Smooth muscle cell (in vitro differentiated cells): ENCODE measurements at regions not wholly inside any gene's neighbourhood (a gene's known extent, or its start where the extent isn't known, plus 50 kb on each side); places are given as distances from the start of the nearest gene placed in this dataset.

Experiments used
- DNase-seq: peaks from one replicate; lab custom pipeline; 2025; ENCODE audit not compliant: unreplicated experiment; lab: John Stamatoyannopoulos, UW
- H2AFZ ChIP-seq: fragments of 200-600 bp; sonication (generic); 2 replicates; pipeline ENCODE4 v1.6.0; 2016; ENCODE audit warnings: antibody characterized with exemption, low read depth, mild to moderate bottlenecking
- H3F3A ChIP-seq: fragments of 200-600 bp; sonication (generic); 2 replicates; pipeline ENCODE4 v1.6.0; 2017; ENCODE audit warnings: antibody characterized with exemption, low read depth
- H3K27ac ChIP-seq: fragments of 200-600 bp; sonication (generic); 2 replicates; pipeline ENCODE4 v1.5.1; 2016; ENCODE audit warnings: low read depth, mild to moderate bottlenecking
- H3K27me3 ChIP-seq: fragments of 200-600 bp; sonication (generic); 2 replicates; pipeline ENCODE4 v1.6.1; 2016; ENCODE audit warnings: low read depth, mild to moderate bottlenecking
- H3K36me3 ChIP-seq: fragments of 200-600 bp; sonication (generic); 2 replicates; pipeline ENCODE4 v1.5.1; 2016; ENCODE audit warnings: low read depth
- H3K4me1 ChIP-seq: fragments of 200-600 bp; sonication (generic); 2 replicates; pipeline ENCODE4 v1.5.1; 2016; ENCODE audit warnings: low read depth
- H3K4me2 ChIP-seq: fragments of 200-600 bp; sonication (generic); 2 replicates; pipeline ENCODE4 v1.6.0; 2016; ENCODE audit warnings: mild to moderate bottlenecking
- H3K4me3 ChIP-seq: fragments of 200-600 bp; sonication (generic); 2 replicates; pipeline ENCODE4 v1.5.1; 2016; ENCODE audit warnings: mild to moderate bottlenecking
- H3K79me2 ChIP-seq: fragments of 200-600 bp; sonication (generic); 2 replicates; pipeline ENCODE4 v1.6.0; 2016; ENCODE audit warnings: low read depth, mild to moderate bottlenecking
- H3K9ac ChIP-seq: fragments of 200-600 bp; sonication (generic); 2 replicates; pipeline ENCODE4 v1.6.0; 2016; ENCODE audit warnings: low read depth
- H3K9me3 ChIP-seq: fragments of 200-600 bp; sonication (generic); replicated peaks from 2 replicates; pipeline ENCODE4 v1.5.1; 2016; ENCODE audit warnings: low read depth
- H4K20me1 ChIP-seq: fragments of 200-600 bp; sonication (generic); 2 replicates; pipeline ENCODE4 v1.6.0; 2016; ENCODE audit warnings: low read depth
- WGBS: methylation state at CpG from one replicate; pipeline ENCODE4 v1.1.7; 2016; ENCODE audit warnings: low lambda C conversion rate; 5-methylcytosine and 5-hydroxymethylcytosine counted together
- TF ChIP-seq, protein P1 (sequence below): fragments of 200-600 bp; sonication (generic); IDR thresholded peaks from 2 replicates; pipeline ENCODE4 v1.5.1; 2017; ENCODE audit warnings: borderline replicate concordance, mild to moderate bottlenecking, antibody characterized with exemption; ENCODE audit not compliant: insufficient read depth, poor library complexity, severe bottlenecking

DNA sequence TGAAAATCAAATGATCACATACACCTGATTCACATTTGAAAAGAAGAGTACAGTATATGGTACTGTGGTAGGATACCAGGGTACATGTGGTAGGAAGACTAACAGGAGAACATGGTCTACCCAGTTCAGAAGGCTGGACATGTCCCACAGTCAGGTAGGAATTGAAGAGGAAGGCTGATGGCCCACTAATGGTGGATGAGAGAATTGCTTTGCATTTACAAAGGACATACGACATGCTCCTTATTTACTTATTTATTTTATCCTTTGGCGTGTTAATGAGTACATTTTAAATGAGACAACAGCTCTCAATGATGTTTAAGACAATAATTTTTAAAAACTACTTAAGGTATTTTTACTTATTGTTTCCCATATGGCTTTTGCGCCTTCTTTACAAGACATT is 106.7 kb upstream of the BMP2K start:
- Histone ChIP-seq H3K79me2 (no peaks in the 10 kb centered on the region), H3K4me2 (no peak overlapping the region), H3K4me1 (no peaks in the 10 kb centered on the region), H3K27me3 (no peaks in the 10 kb centered on the region), H3K9me3 (no peaks in the 10 kb centered on the region), H2AFZ (no peak overlapping the region), H4K20me1 (no peaks in the 10 kb centered on the region), H3K27ac (no peak overlapping the region), H3K36me3 (no peaks in the 10 kb centered on the region), H3K9ac (no peak overlapping the region), H3F3A (no peaks in the 10 kb centered on the region), H3K4me3 (no peak overlapping the region)
- no peak for DNase-seq
- WGBS, result 87% methylated on average over 3 of the region's 3 CpGs
- TF ChIP-seq, protein P1, sequence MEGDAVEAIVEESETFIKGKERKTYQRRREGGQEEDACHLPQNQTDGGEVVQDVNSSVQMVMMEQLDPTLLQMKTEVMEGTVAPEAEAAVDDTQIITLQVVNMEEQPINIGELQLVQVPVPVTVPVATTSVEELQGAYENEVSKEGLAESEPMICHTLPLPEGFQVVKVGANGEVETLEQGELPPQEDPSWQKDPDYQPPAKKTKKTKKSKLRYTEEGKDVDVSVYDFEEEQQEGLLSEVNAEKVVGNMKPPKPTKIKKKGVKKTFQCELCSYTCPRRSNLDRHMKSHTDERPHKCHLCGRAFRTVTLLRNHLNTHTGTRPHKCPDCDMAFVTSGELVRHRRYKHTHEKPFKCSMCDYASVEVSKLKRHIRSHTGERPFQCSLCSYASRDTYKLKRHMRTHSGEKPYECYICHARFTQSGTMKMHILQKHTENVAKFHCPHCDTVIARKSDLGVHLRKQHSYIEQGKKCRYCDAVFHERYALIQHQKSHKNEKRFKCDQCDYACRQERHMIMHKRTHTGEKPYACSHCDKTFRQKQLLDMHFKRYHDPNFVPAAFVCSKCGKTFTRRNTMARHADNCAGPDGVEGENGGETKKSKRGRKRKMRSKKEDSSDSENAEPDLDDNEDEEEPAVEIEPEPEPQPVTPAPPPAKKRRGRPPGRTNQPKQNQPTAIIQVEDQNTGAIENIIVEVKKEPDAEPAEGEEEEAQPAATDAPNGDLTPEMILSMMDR, result no peak

- no peaks in the 10 kb centered on the region for H3K27me3 ChIP-seq
- no peaks in the 10 kb centered on the region for H3K36me3 ChIP-seq
- no peaks in the 10 kb centered on the region for H3K9me3 ChIP-seq
- no peak overlapping the region for H3K4me2 ChIP-seq
- no peak overlapping the region for H2AFZ ChIP-seq
- no peak overlapping the region for H3K27ac ChIP-seq
- no peak for DNase-seq
- no peaks in the 10 kb centered on the region for H3K4me1 ChIP-seq
- H3K79me2 ChIP-seq, result no peaks in the 10 kb centered on the region
- no peak overlapping the region for H3K9ac ChIP-seq
- H4K20me1 ChIP-seq, result no peaks in the 10 kb centered on the region
- H3F3A ChIP-seq, result no peaks in the 10 kb centered on the region
- 90% methylated on average over 5 of the region's 5 CpGs for WGBS
- H3K4me3 ChIP-seq, result no peak overlapping the region
- TF ChIP-seq, protein P1, result no peak
These were observed 104.0 kb upstream of the BMP2K start for GRCh38 chr4:78671903-78672815.

DNA sequence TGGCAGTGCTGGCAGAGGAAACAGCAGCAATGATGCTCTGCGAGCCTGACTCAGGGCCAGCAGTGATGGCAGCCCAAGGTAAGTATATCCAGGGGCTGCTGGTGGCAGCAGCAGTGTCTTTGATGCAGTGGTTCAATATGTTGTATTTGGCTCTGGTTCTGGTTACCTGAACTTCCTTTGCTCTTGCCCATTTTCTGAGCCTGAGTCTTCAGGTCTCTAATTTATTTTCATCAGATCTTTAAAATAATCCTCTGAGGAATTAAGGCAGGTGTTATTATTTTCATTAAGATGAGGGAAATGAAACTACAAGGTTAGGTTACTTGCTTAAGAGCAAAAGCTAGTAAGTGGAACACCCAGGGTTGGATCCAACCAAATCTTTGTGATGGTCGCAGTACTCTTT is 102.8 kb upstream of the BMP2K start:
- no peaks in the 10 kb centered on the region for H4K20me1 ChIP-seq
- no peaks in the 10 kb centered on the region for H3K79me2 ChIP-seq
- no peak overlapping the region for H3K4me3 ChIP-seq
- H3F3A ChIP-seq, result no peaks in the 10 kb centered on the region
- H3K9me3 ChIP-seq, result no peaks in the 10 kb centered on the region
- H3K27me3 ChIP-seq, result no peaks in the 10 kb centered on the region
- no peaks in the 10 kb centered on the region for H3K36me3 ChIP-seq
- H3K27ac ChIP-seq, result no peak overlapping the region
- TF ChIP-seq, protein P1, result no peak
- 97% methylated on average over 2 of the region's 2 CpGs for WGBS
- H3K4me2 ChIP-seq, result no peak overlapping the region
- H2AFZ ChIP-seq, result no peak overlapping the region
- no peak for DNase-seq
- H3K9ac ChIP-seq, result no peak overlapping the region
- no peaks in the 10 kb centered on the region for H3K4me1 ChIP-seq

- TF ChIP-seq, protein P1, result no peak
- no peaks in the 10 kb centered on the region for H3K9me3 ChIP-seq
- DNase-seq, result no peak
- no peaks in the 10 kb centered on the region for H3K36me3 ChIP-seq
- no peaks in the 10 kb centered on the region for H3K4me1 ChIP-seq
- H3K27ac ChIP-seq, result no peak overlapping the region
- no peaks in the 10 kb centered on the region for H4K20me1 ChIP-seq
- H3K4me2 ChIP-seq, result no peak overlapping the region
- WGBS, result 89% methylated on average over 1 of the region's 1 CpG
- no peaks in the 10 kb centered on the region for H3F3A ChIP-seq
- H3K9ac ChIP-seq, result no peak overlapping the region
- H3K27me3 ChIP-seq, result no peaks in the 10 kb centered on the region
- no peaks in the 10 kb centered on the region for H3K79me2 ChIP-seq
- no peak overlapping the region for H2AFZ ChIP-seq
- no peak overlapping the region for H3K4me3 ChIP-seq
These were observed 100.8 kb upstream of the BMP2K start for GRCh38 chr4:78675325-78675724.
